Fibroblast of lung (primary cell): ENCODE measurements at regions not wholly inside any gene's neighbourhood (a gene's known extent, or its start where the extent isn't known, plus 50 kb on each side); places are given as distances from the start of the nearest gene placed in this dataset.

Experiments
- CTCF ChIP-seq, 2 donors: IDR thresholded peaks in 1 of 2; conservative IDR thresholded peaks in 1 of 2; 1 replicate in 1 of 2; 2 replicates in 1 of 2; pipeline ENCODE4 v1.5.1; 2011 to 2012; ENCODE audit warnings: low read length in 2 of 2, control low read depth in 1 of 2, inconsistent platforms in 1 of 2, low read depth in 1 of 2, mild to moderate bottlenecking in 1 of 2
- EZH2 ChIP-seq: IDR thresholded peaks from 2 replicates; pipeline ENCODE4 v1.5.1; 2012; ENCODE audit warnings: low read length, control low read depth, mild to moderate bottlenecking; ENCODE audit errors: missing control alignments

GRCh38 chr2:143903172-143903856 lies 616.6 kb downstream of the ZEB2 start:
- TF ChIP-seq CTCF (conservative IDR thresholded peaks at IDR 0.05 in 1 of 2, IDR thresholded peaks at IDR 0.05 in 1 of 2; ENCODE audit: low read depth in 1 of 2, low read length in 2 of 2), result no peak
- no peak for TF ChIP-seq EZH2
